ENCODE measurements at regions not wholly inside any gene's neighbourhood (a gene's known extent, or its start where the extent isn't known, plus 50 kb on each side); places are given as distances from the start of the nearest gene placed in this dataset.

- DNase-seq, result no peak
Observed at GRCh38 chr4:57448901-57449300, 338.7 kb upstream of the IGFBP7 start.

- no peak for DNase-seq
Observed at GRCh38 chr4:57448452-57448851, 338.3 kb upstream of the IGFBP7 start.

- DNase-seq, result no peak
Observed at GRCh38 chr4:57446266-57446665, 336.1 kb upstream of the IGFBP7 start.

GRCh38 chr4:57445686-57446085 is 335.5 kb upstream of the IGFBP7 start:
- no peak for DNase-seq

- DNase-seq, result no peak
Observed at GRCh38 chr4:57444671-57445070, 334.5 kb upstream of the IGFBP7 start.

GRCh38 chr4:57443787-57444186 is 333.6 kb upstream of the IGFBP7 start:
- DNase-seq, result no peak

GRCh38 chr4:57443308-57443707 is 333.1 kb upstream of the IGFBP7 start:
- no peak for DNase-seq

- DNase-seq, result peak; percentile 8
Observed at GRCh38 chr4:57442831-57443291, 332.7 kb upstream of the IGFBP7 start.

GRCh38 chr4:57442241-57442640 is 332.1 kb upstream of the IGFBP7 start:
- DNase-seq, result no peak

- DNase-seq, result no peak
Observed at GRCh38 chr4:57437649-57438048, 327.5 kb upstream of the IGFBP7 start.

- no peak for DNase-seq
Observed at GRCh38 chr4:57435300-57435699, 325.1 kb upstream of the IGFBP7 start.

GRCh38 chr4:57430726-57431125 is 320.5 kb upstream of the IGFBP7 start:
- no peak for DNase-seq

- peak; percentile 39 for DNase-seq
Observed at GRCh38 chr4:57426779-57427395, 316.7 kb upstream of the IGFBP7 start.

GRCh38 chr4:57425610-57426009 is 315.4 kb upstream of the IGFBP7 start:
- DNase-seq, result no peak

GRCh38 chr4:57424232-57424897 is 314.2 kb upstream of the IGFBP7 start:
- DNase-seq, result no peak

- no peak for DNase-seq
Observed at GRCh38 chr4:57418133-57418532, 307.9 kb upstream of the IGFBP7 start.

- DNase-seq, result no peak
Observed at GRCh38 chr4:57412259-57413054, 302.3 kb upstream of the IGFBP7 start.

GRCh38 chr4:57410331-57411052 is 300.3 kb upstream of the IGFBP7 start:
- DNase-seq, result no peak

- no peak for DNase-seq
Observed at GRCh38 chr4:57405359-57405758, 295.2 kb upstream of the IGFBP7 start.

GRCh38 chr4:57404483-57404882 is 294.3 kb upstream of the IGFBP7 start:
- DNase-seq, result no peak

GRCh38 chr4:57403591-57403990 is 293.4 kb upstream of the IGFBP7 start:
- DNase-seq, result no peak

- no peak for DNase-seq
Observed at GRCh38 chr4:57401586-57401985, 291.4 kb upstream of the IGFBP7 start.

- DNase-seq, result no peak
Observed at GRCh38 chr4:57378766-57379165, 268.6 kb upstream of the IGFBP7 start.
